HG02870 (cell line): ENCODE measurements at regions not wholly inside any gene's neighbourhood (a gene's known extent, or its start where the extent isn't known, plus 50 kb on each side); places are given as distances from the start of the nearest gene placed in this dataset.

Experiments
- ATAC-seq: cut with Tn5 transposase; IDR thresholded peaks from one replicate; pipeline ENCODE4 v1.9.1; 2021; ENCODE audit warnings: mild to moderate bottlenecking, moderate library complexity; ENCODE audit not compliant: unreplicated experiment

GRCh38 chr6:84467296-84467695 is 239.9 kb upstream of the CEP162 start:
- no peak for ATAC-seq

- no peak for ATAC-seq
Measured at GRCh38 chr6:84466511-84466910, 239.1 kb upstream of the CEP162 start.

GRCh38 chr6:84464471-84464870 is 237.0 kb upstream of the CEP162 start:
- no peak for ATAC-seq

GRCh38 chr6:84462698-84463097 is 235.3 kb upstream of the CEP162 start:
- ATAC-seq, result no peak

GRCh38 chr6:84461461-84461860 is 234.0 kb upstream of the CEP162 start:
- ATAC-seq, result no peak

GRCh38 chr6:84460491-84460890 is 233.0 kb upstream of the CEP162 start:
- ATAC-seq, result no peak

- ATAC-seq, result no peak
Measured at GRCh38 chr6:84459401-84459800, 232.0 kb upstream of the CEP162 start.

- ATAC-seq, result no peak
Measured at GRCh38 chr6:84458271-84458670, 230.8 kb upstream of the CEP162 start.

- ATAC-seq, result no peak
Measured at GRCh38 chr6:84457276-84457675, 229.8 kb upstream of the CEP162 start.

GRCh38 chr6:84456803-84457202 is 229.4 kb upstream of the CEP162 start:
- ATAC-seq, result no peak

- no peak for ATAC-seq
Measured at GRCh38 chr6:84455511-84456029, 228.1 kb upstream of the CEP162 start.

GRCh38 chr6:84453499-84453898 is 226.1 kb upstream of the CEP162 start:
- no peak for ATAC-seq

GRCh38 chr6:84450018-84450417 is 222.6 kb upstream of the CEP162 start:
- ATAC-seq, result no peak

- no peak for ATAC-seq
Measured at GRCh38 chr6:84449220-84449619, 221.8 kb upstream of the CEP162 start.

GRCh38 chr6:84448331-84448730 is 220.9 kb upstream of the CEP162 start:
- no peak for ATAC-seq

- ATAC-seq, result no peak
Measured at GRCh38 chr6:84447651-84448050, 220.2 kb upstream of the CEP162 start.

GRCh38 chr6:84445068-84445467 is 217.6 kb upstream of the CEP162 start:
- ATAC-seq, result no peak

GRCh38 chr6:84442208-84442607 is 214.8 kb upstream of the CEP162 start:
- no peak for ATAC-seq

- no peak for ATAC-seq
Measured at GRCh38 chr6:84441456-84441855, 214.0 kb upstream of the CEP162 start.

GRCh38 chr6:84434550-84434949 is 207.1 kb upstream of the CEP162 start:
- no peak for ATAC-seq

- ATAC-seq, result no peak
Measured at GRCh38 chr6:84432619-84433018, 205.2 kb upstream of the CEP162 start.

GRCh38 chr6:84428300-84428907 is 201.0 kb upstream of the CEP162 start:
- peak; percentile 64 for ATAC-seq
